ENCODE measurements at regions not wholly inside any gene's neighbourhood (a gene's known extent, or its start where the extent isn't known, plus 50 kb on each side); places are given as distances from the start of the nearest gene placed in this dataset.

DNA sequence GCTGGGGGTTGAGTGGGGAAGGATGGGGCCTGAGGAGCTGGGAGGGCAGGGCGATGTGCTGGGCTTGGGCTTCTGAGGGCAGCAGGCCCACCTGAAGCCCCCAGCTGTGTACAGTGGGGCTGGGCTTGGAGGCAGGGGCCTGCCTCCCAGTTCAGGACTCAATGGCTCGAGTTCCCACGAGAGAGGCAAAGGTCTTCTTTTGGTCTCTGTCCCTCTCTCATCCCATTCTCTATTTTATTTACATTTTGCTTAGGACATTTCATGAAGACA, 180.6 kb downstream of the MACROH2A1 start:
- no peak for FAIRE-seq

DNA sequence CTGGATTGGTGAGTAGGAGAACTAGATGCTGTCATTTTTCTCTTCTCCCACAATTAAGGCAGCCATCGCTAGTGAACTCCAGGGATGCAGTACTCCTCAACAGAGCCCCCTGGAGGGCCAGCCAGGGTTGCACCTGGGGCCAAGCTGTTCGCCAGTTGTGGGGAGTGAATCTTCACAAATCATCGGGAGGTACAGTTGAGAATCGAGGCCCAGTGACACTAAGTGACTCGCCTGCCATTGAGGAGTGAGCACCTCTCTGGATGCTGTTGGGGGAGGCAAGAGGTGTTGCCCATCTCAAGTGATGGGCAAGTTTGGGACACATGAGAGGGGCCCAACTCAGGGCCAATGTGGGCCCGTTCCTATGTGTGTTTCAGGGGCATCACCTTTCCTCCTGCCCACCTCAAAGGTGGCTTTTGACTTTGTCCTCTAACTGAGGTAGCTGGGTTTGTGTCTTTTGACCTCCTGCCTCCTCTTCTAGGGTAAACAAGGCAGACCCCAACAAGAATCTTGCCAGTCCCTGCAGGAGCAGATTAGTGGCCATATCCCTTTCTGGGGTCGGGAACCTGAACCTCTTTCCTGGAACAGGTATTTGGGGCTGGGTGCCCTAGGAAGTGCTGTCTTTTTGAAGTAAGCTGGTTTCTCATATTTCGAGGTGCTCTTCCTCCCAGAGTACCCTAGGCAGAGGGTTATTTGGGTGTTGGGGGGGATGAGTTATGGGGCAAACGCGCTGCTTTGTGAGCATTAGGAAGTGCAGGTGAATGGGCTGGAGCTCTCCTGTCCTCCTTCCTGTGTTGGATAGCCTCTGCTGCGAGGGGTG, 181.2 kb downstream of the MACROH2A1 start:
- FAIRE-seq = no peak

DNA sequence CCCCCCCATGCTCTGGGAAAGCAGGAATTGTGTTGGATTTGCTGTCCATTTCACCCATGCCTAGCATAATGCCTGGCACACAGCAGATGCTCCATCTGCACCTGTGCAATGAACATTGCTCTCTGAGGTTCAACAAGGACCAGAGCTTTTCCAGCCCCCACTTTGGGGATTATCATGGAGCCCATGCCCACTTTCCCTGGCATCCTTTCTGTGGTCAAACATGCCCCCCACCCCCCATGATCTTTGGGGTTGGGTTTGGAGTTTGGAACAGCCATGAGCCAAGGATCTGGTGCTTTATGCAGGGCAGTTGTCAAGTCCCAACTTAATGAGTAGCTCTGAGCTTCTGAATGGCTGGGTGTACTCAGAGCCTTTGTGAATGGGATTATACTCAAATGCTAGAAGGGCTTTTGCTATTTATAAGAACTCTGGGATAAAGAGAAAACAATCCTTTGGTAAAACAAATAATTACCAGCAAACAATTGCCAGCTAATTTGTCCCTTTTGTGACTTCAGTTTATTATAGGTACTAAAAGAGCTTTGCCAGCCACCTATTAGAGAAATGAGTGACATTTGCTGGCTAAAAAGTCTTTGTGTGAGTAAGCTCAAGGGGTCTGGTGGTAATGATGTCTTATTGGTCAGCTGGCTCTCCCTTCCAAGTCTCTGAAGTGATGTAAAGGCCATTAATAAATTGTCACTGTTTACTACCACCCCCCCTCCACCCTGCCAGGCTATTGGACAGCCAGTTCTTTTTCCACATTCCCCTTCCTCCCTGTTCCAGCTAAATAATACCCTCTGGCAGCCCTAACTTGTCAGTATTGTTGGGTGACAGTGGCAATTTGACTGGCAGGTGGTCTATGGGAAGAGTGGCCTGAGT, 182.3 kb downstream of the MACROH2A1 start:
- no peak for FAIRE-seq

- FAIRE-seq = no peak
These were observed 181.8 kb upstream of the PITX1 start for GRCh38 chr5:135215617-135216470.

- no peak for FAIRE-seq
These were observed 181.0 kb upstream of the PITX1 start for GRCh38 chr5:135214897-135215616.

GRCh38 chr5:135213466-135214239, 179.6 kb upstream of the PITX1 start:
- FAIRE-seq = no peak

GRCh38 chr5:135213027-135213386, 179.0 kb upstream of the PITX1 start:
- FAIRE-seq = no peak

DNA sequence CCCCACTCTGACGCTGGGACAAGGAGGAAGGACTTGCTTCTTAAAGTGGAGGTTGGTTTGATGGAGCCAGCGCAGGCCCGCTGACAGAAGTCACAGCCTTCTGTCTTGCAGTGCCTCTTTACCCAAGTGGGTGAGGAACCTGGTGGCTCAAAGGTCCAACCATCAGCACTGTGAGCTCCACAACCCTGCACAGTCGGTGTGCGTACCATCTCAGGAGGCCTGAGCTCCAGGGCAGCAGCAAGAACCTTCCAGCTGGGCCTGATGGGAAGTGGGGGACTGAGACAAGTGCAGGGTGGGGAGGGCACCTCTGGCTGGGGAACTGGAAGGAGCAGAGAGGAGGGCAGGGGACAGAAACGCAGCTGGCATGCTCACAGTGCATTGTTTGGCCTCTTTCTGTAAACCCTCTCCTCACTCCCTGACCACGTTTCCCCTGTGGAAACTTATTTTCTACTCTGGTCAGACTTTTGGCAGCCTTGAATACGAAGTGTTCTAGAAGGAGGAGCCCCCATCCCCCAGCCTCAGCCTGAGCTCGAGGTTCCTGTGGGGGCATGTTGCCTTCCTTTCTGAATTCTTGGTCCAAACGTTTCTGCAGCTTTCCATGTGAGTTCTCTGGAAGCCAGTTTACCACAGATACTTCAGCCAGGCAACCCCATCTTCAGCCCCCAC, 178.5 kb upstream of the PITX1 start:
- FAIRE-seq = no peak

- no peak for FAIRE-seq
These were observed 177.8 kb upstream of the PITX1 start for GRCh38 chr5:135211791-135212190.

- no peak for FAIRE-seq
These were observed 177.2 kb upstream of the PITX1 start for GRCh38 chr5:135211083-135211790.

- FAIRE-seq = no peak
These were observed 176.4 kb upstream of the PITX1 start for GRCh38 chr5:135210286-135211055.

DNA sequence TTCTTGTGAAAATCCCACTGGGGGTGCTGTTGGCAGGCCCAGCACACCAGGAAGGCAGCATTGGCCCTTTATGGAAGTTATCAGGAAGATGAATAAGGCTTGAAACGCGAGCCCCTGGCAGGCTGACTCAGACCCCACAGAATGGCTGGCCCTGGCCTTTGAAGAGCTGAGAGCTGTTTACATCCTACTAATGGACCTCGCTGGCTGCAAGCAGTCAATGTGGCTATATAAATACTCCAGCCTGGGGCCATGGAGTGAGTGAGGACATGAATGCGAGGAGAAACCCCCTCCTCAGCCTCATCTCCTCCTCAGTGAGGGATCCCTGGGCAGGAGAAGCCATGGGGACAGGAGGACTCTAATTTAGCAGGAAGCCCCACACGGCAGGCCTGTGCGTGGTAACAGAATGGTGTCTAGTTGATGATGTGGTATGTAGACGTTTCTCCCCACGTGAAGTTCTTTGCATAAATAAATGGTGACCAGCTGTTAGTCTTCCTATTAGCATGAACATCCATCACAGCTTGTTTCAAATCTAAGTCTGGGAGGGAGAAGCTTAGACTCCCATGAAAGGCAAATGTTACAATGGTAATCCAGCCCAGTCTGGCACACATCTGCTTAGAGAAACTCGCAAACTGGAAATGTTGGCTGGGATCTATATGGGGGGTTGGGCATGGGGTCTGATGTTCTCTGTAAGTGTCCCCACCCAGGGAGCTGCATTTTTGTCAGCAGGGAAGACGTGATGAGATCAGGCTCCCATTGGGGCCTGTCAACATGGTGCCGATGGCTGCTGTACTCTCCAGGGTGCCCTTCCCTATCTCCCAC, 175.1 kb upstream of the PITX1 start:
- no peak for FAIRE-seq

DNA sequence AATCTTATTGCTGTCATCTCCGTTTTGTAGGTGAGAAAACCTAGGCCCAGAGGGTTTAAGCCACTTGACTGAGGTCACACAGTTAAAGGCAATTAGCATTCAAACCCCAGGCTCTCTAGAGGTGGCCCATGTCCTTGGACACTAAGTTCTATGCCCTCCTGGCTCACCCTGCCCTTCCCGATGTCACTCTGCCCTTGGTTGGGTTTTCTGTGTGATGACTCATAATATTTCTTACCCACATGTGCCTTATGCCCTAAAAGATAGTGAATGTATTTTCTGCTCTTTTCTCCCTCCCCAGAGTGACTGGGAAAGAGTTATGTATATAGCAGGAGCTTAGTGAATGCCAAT, 174.5 kb upstream of the PITX1 start:
- no peak for FAIRE-seq

- FAIRE-seq = no peak
These were observed 173.8 kb upstream of the PITX1 start for GRCh38 chr5:135207866-135208265.

GRCh38 chr5:135206862-135207261, 172.8 kb upstream of the PITX1 start:
- FAIRE-seq = no peak

- FAIRE-seq = no peak
These were observed 171.8 kb upstream of the PITX1 start for GRCh38 chr5:135205632-135206349.

DNA sequence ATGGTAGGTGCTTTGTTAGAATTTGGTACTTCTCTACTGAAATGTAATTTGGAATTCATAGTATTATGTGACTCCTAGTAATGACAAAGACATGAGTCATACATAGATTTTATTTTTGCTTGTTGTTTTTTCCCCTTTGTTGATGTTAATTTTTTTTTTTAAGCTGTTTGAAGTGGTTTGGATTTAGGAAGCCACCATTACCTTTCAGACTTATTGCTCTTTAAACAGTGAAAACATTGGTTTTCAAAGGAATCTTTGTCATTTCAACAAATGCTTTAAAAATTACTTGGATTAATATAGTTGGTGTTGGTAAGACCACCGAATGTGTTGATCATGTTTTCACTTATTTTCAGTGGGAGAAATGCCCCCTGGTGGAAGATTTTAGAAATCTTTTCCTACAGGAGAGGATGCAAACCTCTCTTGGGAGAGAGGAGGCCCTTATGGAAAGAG, 170.1 kb upstream of the PITX1 start:
- FAIRE-seq = no peak

DNA sequence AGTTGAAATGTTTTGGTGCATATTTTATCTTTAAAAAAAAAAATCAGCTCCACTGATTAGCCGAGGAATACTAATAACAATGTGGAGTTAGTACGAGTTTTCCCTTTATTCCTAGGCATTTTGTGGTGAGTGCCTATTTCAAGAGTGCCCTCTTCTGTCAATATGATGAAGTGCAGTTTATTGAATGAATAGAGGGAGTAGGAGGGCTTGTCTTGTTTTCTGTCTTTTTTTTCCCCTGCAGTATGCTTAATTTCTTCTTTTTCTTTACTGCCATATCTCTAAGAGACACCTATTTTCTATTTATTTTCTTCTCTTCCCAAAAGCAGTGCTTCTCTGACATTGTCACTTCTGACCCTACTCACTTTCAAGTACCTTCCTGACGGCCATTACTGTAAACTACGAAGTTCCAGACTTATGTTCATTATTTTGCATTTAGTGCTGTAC, 169.6 kb upstream of the PITX1 start:
- FAIRE-seq = no peak
